ENCODE measurements at regions not wholly inside any gene's neighbourhood (a gene's known extent, or its start where the extent isn't known, plus 50 kb on each side); places are given as distances from the start of the nearest gene placed in this dataset.

GRCh38 chr3:104956620-104957345 is 409.9 kb upstream of the ALCAM start:
- TF ChIP-seq BACH2 (CRISPR knock-in tag; IDR thresholded peaks at IDR 0.05; ENCODE audit: borderline replicate concordance) (no peak), PPARA (CRISPR knock-in tag; IDR thresholded peaks at IDR 0.05; ENCODE audit: borderline replicate concordance) (no peak), SNAI2 (CRISPR knock-in tag; IDR thresholded peaks at IDR 0.05) (no peak)
- TF ChIP-seq, protein P1, sequence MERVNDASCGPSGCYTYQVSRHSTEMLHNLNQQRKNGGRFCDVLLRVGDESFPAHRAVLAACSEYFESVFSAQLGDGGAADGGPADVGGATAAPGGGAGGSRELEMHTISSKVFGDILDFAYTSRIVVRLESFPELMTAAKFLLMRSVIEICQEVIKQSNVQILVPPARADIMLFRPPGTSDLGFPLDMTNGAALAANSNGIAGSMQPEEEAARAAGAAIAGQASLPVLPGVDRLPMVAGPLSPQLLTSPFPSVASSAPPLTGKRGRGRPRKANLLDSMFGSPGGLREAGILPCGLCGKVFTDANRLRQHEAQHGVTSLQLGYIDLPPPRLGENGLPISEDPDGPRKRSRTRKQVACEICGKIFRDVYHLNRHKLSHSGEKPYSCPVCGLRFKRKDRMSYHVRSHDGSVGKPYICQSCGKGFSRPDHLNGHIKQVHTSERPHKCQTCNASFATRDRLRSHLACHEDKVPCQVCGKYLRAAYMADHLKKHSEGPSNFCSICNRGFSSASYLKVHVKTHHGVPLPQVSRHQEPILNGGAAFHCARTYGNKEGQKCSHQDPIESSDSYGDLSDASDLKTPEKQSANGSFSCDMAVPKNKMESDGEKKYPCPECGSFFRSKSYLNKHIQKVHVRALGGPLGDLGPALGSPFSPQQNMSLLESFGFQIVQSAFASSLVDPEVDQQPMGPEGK (CRISPR knock-in tag; IDR thresholded peaks at IDR 0.05; ENCODE audit: borderline replicate concordance), result no peak
